HG03095 (cell line): ENCODE measurements at regions not wholly inside any gene's neighbourhood (a gene's known extent, or its start where the extent isn't known, plus 50 kb on each side); places are given as distances from the start of the nearest gene placed in this dataset.

ENCODE experiments used
- ATAC-seq: cut with Tn5 transposase; IDR thresholded peaks from one replicate; pipeline ENCODE4 v1.9.1; 2021; ENCODE audit warnings: moderate library complexity; ENCODE audit not compliant: unreplicated experiment

DNA sequence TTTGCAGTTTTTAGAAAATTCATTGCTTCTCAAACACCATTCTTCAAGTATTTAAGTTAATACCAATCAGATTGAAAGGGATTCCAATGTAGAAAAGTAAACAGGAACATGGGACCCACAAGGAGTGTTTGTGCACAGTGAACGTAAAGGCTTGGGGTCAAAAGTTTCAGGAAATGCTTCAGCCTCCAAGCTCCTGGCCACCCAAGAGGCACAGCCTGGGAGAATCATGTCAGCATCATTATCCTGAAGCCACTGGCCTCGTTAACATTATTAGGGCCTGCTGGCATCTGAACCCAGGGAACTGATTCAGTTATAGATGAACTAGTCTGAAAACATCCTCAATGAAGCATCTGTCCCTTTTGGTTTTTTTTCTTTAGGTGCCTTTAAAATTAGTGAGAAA lies 122.9 kb downstream of the NXNL2 start:
- ATAC-seq: no peak

DNA sequence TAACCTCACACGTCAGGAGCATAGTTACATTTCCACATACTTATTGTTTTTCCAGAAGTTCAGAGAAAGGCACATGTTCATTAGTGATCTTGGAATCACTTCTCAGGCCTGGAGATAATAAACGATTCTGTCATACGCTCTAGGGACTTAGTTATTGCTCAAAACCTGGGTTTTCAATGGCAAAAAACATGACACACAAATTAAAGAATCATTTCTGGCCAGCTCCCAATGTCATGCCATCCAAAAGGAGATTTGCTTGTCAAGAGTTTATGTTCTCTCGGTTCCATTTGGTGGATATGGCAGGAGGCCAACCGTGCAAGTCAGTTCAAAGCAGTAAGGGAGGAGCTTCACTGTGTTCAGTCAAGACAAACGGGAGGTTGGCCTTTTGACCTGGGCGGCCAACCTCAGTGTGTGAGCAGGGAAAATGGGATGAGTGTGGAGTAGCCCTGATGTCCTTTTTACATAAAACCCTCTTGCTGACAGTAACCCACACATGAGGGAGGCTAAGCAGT lies 123.4 kb downstream of the NXNL2 start:
- ATAC-seq: no peak

- no peak for ATAC-seq
Observed at GRCh38 chr9:88659126-88659525, 124.1 kb downstream of the NXNL2 start.

DNA sequence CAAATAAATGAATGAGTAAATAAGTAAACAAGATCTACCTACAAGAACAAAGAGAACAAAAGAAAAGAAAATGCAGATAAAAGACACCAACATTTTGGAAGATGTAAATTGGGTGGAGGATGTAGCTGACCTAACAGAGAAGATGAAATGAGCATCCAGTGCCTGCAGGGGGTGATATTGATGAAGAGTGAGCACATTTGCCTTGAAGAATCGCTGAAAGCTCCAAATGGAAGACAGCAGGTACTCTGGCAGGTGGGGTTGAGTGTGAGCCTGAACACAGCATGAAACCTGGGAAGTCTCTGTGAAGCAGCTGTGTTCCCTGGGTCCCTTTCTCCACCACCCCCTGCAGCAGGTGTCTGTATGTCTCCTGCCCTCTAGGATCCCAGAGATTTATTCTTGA lies 125.6 kb downstream of the NXNL2 start:
- no peak for ATAC-seq

DNA sequence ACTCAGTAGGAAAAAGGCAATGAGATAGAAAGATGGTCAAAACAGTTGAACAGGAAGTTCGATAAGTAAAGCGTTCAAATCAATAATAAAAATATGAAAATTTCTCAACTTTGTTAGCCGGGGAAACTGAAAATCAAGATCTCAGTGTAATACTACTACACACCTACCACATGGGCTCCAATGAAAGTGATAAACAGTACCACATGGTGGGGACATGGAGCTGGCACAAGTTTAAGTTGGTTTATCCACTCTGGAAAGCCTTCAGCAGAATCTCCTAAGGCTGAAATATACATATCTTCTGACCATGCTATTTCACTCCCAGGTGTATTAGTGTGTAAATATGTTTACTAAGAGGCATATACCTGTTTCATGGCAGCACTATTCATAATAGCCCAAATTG lies 126.8 kb downstream of the NXNL2 start:
- no peak for ATAC-seq

- no peak for ATAC-seq
Observed at GRCh38 chr9:88663771-88664419, 128.9 kb downstream of the NXNL2 start.

GRCh38 chr9:88664773-88665172 lies 129.8 kb downstream of the NXNL2 start:
- ATAC-seq: no peak

DNA sequence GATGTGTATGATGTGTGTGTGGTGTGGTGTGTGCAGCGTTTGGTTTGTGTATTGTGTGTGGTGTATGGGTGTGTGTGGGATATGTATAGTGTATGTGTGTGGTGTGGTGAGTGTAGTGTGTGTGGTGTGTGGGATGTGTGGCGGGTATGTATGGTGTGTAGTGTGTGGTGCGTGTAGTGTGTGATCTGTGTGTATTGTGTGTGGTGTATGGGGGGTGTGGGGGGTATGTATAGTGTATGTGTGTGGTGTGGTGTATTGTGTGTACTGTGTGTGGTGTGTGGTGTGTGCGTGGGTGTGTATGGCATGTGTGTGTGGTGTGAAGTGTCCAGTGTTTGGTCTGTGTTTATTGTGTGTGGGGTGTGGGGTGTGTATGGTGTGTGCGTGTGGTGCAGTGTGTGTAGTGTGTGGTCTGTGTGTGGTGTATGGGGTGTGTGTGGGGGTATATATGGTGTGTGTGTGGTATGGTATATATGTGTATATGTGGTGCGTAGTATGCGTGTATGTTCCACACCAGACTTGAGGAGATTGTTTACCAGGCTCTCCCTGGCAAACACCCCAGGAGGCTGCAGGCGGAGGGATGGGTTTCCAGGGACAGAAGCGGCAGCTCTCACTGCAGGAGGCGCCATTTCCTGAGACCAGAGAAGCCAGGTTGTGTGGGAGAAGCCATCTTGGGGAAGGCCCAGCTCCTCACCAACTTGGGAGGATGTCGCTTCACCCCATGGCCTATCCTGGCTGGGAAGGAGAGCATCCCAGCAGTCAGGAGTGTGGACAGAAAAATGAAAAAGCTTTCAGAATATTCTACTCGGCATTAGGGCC lies 138.1 kb downstream of the NXNL2 start:
- ATAC-seq: no peak

DNA sequence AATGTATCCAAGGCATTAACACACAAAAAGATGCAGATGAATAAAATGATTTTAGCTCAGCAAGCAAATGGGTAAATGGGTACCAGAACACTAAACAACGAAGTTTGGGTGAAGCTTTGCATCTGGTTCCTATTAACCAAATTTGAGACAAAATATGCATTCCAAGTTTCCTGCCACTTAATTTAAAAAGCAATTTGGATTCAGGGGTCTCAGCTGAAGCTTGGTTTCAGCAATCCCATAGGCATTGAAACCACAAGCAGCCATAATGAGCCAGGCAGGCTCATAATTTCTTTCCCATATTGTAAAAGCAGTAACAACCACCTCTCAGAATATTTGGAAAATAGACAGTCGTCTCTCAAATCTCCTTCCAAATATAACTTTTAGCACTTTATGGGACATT lies 138.9 kb downstream of the NXNL2 start:
- ATAC-seq: no peak

- ATAC-seq: no peak
Observed at GRCh38 chr9:88676644-88677043, 141.7 kb downstream of the NXNL2 start.

- no peak for ATAC-seq
Observed at GRCh38 chr9:88678008-88678407, 143.0 kb downstream of the NXNL2 start.

GRCh38 chr9:88678431-88678830 lies 143.5 kb downstream of the NXNL2 start:
- no peak for ATAC-seq

GRCh38 chr9:88680041-88680440 lies 145.1 kb downstream of the NXNL2 start:
- ATAC-seq: no peak

- ATAC-seq: no peak
Observed at GRCh38 chr9:88680505-88681160, 145.7 kb downstream of the NXNL2 start.

- ATAC-seq: no peak
Observed at GRCh38 chr9:88681434-88681833, 146.5 kb downstream of the NXNL2 start.

DNA sequence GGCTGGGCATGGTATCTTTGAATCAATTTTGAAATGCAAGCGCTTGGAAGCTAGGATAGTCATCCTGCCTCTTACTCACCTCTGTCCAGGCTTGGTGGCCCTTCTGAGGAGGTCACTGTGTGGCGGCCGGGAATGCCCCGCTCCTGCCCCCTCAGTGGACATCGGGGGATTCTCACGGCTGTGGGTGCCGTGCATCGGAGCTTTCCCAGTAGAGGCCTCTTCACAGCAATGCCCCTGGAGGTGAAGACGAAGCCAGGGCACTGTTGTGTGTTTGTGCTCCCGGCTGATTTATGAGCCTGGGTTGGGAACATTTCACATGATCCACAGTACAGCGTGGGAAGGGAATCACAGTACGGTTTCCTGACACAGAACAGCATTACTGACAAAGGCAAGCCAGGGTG lies 147.5 kb downstream of the NXNL2 start:
- ATAC-seq: no peak

DNA sequence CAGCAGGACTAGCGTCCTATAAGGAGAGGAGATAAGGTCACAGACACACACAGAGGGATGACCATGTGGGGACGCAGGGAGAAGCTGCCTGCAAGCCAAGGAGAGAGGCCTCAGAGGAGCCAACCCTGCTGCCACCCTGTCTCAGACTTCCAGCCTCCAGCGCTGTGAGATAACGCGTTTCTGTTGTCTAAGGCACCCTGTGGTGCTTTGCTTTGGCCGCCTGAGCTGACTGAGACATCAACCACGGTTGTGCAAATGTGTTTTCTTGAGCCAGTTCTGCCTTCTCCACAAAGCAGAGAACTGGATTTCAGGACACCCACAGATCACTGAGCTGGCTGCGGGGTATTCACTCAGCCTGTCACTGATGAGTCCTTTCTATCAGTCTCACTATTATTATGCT lies 149.1 kb downstream of the NXNL2 start:
- no peak for ATAC-seq

DNA sequence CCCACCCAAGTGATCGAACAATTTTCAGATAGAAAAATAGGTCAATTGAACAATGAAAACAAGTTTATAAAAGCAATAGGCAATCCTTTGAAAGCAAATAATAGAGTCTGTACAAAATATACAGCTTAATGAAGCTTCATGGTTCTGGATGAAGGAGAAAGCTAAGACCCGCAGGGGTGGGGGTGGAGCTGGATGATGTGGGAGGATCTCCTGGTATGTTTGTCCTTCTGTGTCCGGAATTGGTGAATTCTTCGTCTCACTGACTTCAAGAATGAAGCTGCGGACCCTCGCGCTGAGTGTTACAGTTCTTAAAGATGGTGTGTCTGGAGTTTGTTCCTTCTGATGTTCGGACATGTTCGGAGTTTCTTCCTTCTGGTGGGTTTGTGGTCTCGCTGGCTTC lies 149.9 kb downstream of the NXNL2 start:
- ATAC-seq: no peak

DNA sequence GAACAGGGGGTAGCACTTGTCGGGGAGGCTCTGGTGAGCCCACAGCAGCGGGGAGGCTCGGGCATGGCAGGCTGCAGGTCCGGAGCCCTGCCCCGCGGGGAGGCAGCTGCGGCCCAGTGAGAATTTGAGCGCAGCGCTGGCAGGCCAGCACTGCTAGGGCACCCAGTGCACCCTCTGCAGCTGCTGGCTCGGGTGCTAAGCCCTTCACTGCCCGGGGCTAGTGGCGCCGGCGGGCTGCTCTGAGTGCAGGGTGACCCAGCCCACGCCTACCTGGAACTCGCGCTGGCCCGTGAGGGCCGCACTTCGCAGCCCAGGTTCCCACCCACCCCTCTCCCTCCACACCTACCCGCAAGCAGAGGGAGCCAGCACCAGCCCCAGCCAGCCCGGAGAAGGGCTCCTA lies 151.0 kb downstream of the NXNL2 start:
- no peak for ATAC-seq

GRCh38 chr9:88689509-88690298 lies 154.7 kb downstream of the NXNL2 start:
- no peak for ATAC-seq

DNA sequence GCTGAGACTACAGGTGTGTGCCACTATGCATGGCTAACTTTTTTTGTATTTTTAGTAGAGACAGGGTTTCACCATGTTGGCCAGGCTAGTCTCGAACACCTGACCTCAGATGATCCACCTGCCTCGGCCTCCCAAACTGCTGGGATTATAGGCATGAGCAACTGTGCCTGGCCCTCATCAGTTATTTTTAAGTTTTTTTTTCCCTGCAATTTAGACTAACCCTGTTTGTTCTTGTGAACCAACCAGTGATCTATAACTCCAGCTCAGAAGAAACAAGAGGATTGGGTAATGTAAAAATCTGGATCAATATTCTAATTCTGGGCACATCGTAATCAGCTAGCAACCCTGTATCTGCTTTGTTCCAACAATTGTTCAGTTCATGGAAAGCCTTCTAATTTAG lies 155.7 kb downstream of the NXNL2 start:
- no peak for ATAC-seq
